ENCODE measurements at regions not wholly inside any gene's neighbourhood (a gene's known extent, or its start where the extent isn't known, plus 50 kb on each side); places are given as distances from the start of the nearest gene placed in this dataset.

DNA sequence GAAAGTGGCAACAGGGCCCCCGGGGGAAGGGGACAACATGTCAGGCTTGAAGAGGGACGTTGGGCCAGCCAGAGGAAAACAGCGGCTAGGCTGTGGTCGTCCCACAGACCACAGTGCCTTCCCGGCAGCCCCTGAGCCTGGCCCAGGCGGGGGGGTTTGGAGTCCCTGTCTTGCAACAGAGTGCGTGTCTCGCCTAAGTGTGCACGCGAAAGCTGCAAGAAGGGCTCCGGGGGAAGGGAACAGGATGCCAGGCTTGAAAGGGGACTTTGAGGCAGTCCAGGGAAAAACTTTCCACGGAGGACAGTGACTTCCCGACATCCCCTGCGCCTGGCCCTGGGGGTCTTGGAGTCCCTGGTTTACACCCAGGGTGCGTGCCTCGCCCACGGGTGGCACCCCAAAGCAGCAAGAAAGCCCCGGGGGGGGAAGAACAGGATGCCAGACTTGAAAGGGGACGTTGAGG lies 157.5 kb upstream of the ALG10B start:
- Mint-ChIP-seq H3K4me3 (no peak overlapping the region), H3K9me3 (peaks cover 93 to 96% of the 10 kb centered on the region in 2 experiments), H3K27me3 (ENCODE audit: low read depth) (peaks cover 6% of the 10 kb centered on the region), H3K36me3 (ENCODE audit: insufficient read depth in 1 of 3, low read depth in 3 of 3) (peaks cover 6 to 14% (median 13%) of the 10 kb centered on the region in 3 experiments), H3K4me1 (no peaks in the 10 kb centered on the region), H3K27ac (no peak overlapping the region)
- no peak overlapping the region for H2BK15ac ChIP-seq (ENCODE audit: low read depth, low read length)
- no peak overlapping the region for H4K8ac ChIP-seq (replicated peaks; ENCODE audit: insufficient read length, low read depth, low read length)
- H4K5ac ChIP-seq (ENCODE audit: insufficient read length, low read depth, low read length) = no peak overlapping the region
- no peak for DNase-seq
- H4K20me1 ChIP-seq (ENCODE audit: control insufficient read depth, insufficient read depth, insufficient read length) = no peaks in the 10 kb centered on the region
- no peak overlapping the region for H2AK5ac ChIP-seq (ENCODE audit: insufficient read length, low read length)
- H3K9me3 ChIP-seq (ENCODE audit: control insufficient read depth, low read depth, low read length) = peaks cover 94% of the 10 kb centered on the region
- no peak overlapping the region for H3K18ac ChIP-seq (ENCODE audit: insufficient read length, low read depth, low read length)
- no peak overlapping the region for H2BK20ac ChIP-seq (ENCODE audit: low read depth, low read length, poor library complexity, severe bottlenecking)
- H3K27ac ChIP-seq (ENCODE audit: insufficient read length, low read depth, low read length) = no peak overlapping the region
- no CpG with 5 or more reads among the region's 19 CpGs for WGBS (ENCODE audit: extremely low coverage, insufficient read length, low lambda C conversion rate)
- H3K79me2 ChIP-seq (ENCODE audit: insufficient read depth, low read length) = no peaks in the 10 kb centered on the region
- H3K56ac ChIP-seq (ENCODE audit: insufficient read length, low read depth, low read length) = no peak overlapping the region
- H3K79me1 ChIP-seq (ENCODE audit: insufficient read depth, low read depth, low read length, poor library complexity, severe bottlenecking) = no peaks in the 10 kb centered on the region
- H2BK12ac ChIP-seq (ENCODE audit: insufficient read length, low read depth, low read length) = no peak overlapping the region
- no peak overlapping the region for H3K4me2 ChIP-seq (ENCODE audit: insufficient read depth, insufficient read length, low read length)
- H3T11ph ChIP-seq (ENCODE audit: low read length) = no peak overlapping the region
- H2AFZ ChIP-seq (ENCODE audit: low read length) = no peak overlapping the region
- H3K14ac ChIP-seq (ENCODE audit: insufficient read depth, low read length) = no peak overlapping the region
- no peaks in the 10 kb centered on the region for H3K4me1 ChIP-seq (ENCODE audit: insufficient read depth, low read length)
- no peaks in the 10 kb centered on the region for H3K27me3 ChIP-seq (ENCODE audit: insufficient read depth, low read length)
- H3K23ac ChIP-seq (ENCODE audit: insufficient read length, low read depth, low read length) = no peak overlapping the region
- TF ChIP-seq CTCF (conservative IDR thresholded peaks at IDR 0.05) = no peak
- H3K9ac ChIP-seq (ENCODE audit: extremely low read depth, insufficient read length, low read length) = no peak overlapping the region
- no peak overlapping the region for H2BK5ac ChIP-seq (ENCODE audit: insufficient read length, low read length)
- H2BK120ac ChIP-seq (ENCODE audit: low read depth, low read length, poor library complexity, severe bottlenecking) = no peak overlapping the region
- H4K91ac ChIP-seq (ENCODE audit: insufficient read length, low read depth, low read length) = no peak overlapping the region
- no peak overlapping the region for H3K4ac ChIP-seq (ENCODE audit: low read depth, low read length)
- no peaks in the 10 kb centered on the region for H3K23me2 ChIP-seq (ENCODE audit: insufficient read length, low read depth, low read length, poor library complexity, severe bottlenecking)
